ENCODE measurements at regions not wholly inside any gene's neighbourhood (a gene's known extent, or its start where the extent isn't known, plus 50 kb on each side); places are given as distances from the start of the nearest gene placed in this dataset.

DNA sequence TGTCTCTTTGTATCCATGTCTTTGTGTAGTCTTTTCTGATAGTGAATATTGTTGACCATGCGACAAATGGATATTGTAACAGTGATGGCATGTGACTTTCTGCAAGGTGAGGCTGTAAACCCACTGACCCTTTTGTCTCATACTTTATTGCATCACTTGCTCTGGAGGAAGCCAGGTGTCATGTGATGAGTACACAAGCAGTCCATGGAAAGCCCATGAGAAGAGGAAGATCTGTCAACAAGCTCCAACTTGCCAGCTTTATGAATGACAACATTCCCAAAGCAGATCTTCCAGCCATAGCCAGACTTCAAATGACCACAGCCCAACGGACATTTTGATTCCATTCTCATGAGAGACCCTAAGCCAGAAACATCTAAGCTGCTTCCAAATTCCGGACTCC, 450.1 kb upstream of the ACTBL2 start:
- TF ChIP-seq POLR2AphosphoS5 (IDR thresholded peaks at IDR 0.05; ENCODE audit: low read depth) = no peak
- TF ChIP-seq, protein P1, sequence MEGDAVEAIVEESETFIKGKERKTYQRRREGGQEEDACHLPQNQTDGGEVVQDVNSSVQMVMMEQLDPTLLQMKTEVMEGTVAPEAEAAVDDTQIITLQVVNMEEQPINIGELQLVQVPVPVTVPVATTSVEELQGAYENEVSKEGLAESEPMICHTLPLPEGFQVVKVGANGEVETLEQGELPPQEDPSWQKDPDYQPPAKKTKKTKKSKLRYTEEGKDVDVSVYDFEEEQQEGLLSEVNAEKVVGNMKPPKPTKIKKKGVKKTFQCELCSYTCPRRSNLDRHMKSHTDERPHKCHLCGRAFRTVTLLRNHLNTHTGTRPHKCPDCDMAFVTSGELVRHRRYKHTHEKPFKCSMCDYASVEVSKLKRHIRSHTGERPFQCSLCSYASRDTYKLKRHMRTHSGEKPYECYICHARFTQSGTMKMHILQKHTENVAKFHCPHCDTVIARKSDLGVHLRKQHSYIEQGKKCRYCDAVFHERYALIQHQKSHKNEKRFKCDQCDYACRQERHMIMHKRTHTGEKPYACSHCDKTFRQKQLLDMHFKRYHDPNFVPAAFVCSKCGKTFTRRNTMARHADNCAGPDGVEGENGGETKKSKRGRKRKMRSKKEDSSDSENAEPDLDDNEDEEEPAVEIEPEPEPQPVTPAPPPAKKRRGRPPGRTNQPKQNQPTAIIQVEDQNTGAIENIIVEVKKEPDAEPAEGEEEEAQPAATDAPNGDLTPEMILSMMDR (IDR thresholded peaks at IDR 0.05; ENCODE audit: insufficient read depth, low read length) = no peak
- TF ChIP-seq SPI1 (IDR thresholded peaks at IDR 0.05; ENCODE audit: borderline replicate concordance, low read depth) = no peak
